ENCODE measurements at regions not wholly inside any gene's neighbourhood (a gene's known extent, or its start where the extent isn't known, plus 50 kb on each side); places are given as distances from the start of the nearest gene placed in this dataset.
"Not testable (repeated sequence)": the region's sequence is repeated elsewhere in the genome, so short reads cannot be mapped to it uniquely, and the experiment has no call there.

DNA sequence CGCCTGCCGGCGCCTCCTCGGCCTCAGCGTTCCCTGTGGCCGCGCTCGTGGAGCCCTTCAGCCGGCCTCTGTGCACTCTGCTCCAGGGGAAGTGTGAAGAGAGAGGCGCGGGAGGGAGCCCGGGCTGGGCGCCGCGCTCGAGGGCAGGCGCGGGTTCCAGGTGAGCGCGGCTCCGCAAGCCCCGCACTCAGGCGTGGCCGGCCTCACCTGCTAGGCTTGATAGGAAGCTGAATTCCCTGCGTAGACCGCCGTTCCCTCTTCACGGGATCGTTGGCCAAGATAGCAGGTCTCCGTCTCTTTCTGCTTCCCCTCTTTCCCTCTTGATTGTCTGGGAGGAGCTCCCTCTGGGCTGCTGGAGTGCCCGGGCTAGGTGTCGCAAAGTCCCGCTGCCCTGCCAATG, 89.7 kb downstream of the ASCL4 start:
- Histone ChIP-seq H3K4me3 (ENCODE audit: low read length) (no peak overlapping the region), H3K9me3 (ENCODE audit: insufficient read depth, low read length) (no peaks in the 10 kb centered on the region), H4K20me1 (ENCODE audit: insufficient read depth, low read length) (no peaks in the 10 kb centered on the region), H3K27ac (ENCODE audit: low read length) (no peak overlapping the region), H3K36me3 (replicated peaks; ENCODE audit: low read depth, low read length) (no peaks in the 10 kb centered on the region), H3K4me1 (ENCODE audit: low read length) (no peaks in the 10 kb centered on the region), H3K27me3 (ENCODE audit: low read depth, low read length) (peaks cover 20% of the 10 kb centered on the region), H3K4me2 (ENCODE audit: low read length) (no peak overlapping the region), H3K9ac (ENCODE audit: low read length) (no peak overlapping the region), H3K79me2 (ENCODE audit: low read length) (no peaks in the 10 kb centered on the region), H2AFZ (ENCODE audit: low read depth, low read length) (no peak overlapping the region)
- TF ChIP-seq CTCF (IDR thresholded peaks at IDR 0.05; ENCODE audit: low read depth, low read length), result no peak
- no peak for TF ChIP-seq EZH2phosphoT487 (IDR thresholded peaks at IDR 0.05; ENCODE audit: low read depth)

DNA sequence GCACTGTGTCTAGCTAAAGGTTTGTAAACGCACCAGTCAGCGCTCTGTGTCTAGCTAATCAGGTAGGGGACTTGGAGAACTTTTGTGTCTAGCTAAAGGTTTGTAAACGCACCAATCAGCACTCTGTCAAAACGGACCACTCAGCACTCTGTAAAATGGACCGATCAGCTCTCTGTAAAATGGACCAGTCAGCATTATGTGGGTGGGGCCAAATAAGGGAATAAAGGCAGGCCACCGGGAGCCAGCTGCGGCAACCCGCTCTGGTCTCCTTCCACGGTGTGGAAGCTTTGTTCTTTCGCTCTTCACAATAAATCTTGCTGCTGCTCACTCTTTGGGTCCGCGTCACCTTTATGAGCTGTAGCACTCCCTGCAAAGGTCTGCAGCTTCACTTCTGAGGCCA, 90.2 kb downstream of the ASCL4 start:
- not testable (repeated sequence) for H3K79me2 ChIP-seq (ENCODE audit: low read length); H3K9me3 ChIP-seq (ENCODE audit: insufficient read depth, low read length); H3K27ac ChIP-seq (ENCODE audit: low read length); H3K4me3 ChIP-seq (ENCODE audit: low read length); H3K4me1 ChIP-seq (ENCODE audit: low read length); H2AFZ ChIP-seq (ENCODE audit: low read depth, low read length); H3K4me2 ChIP-seq (ENCODE audit: low read length); H4K20me1 ChIP-seq (ENCODE audit: insufficient read depth, low read length); H3K9ac ChIP-seq (ENCODE audit: low read length); H3K36me3 ChIP-seq (replicated peaks; ENCODE audit: low read depth, low read length)
- peaks cover 21% of the 10 kb centered on the region for H3K27me3 ChIP-seq (ENCODE audit: low read depth, low read length)

- Histone ChIP-seq H3K4me3 (ENCODE audit: low read length) (peak overlapping the region; percentile 65), H4K20me1 (ENCODE audit: insufficient read depth, low read length) (no peaks in the 10 kb centered on the region), H3K79me2 (ENCODE audit: low read length) (no peaks in the 10 kb centered on the region), H3K27ac (ENCODE audit: low read length) (no peak overlapping the region), H3K36me3 (replicated peaks; ENCODE audit: low read depth, low read length) (no peaks in the 10 kb centered on the region), H2AFZ (ENCODE audit: low read depth, low read length) (no peak overlapping the region), H3K27me3 (ENCODE audit: low read depth, low read length) (peaks cover 36% of the 10 kb centered on the region), H3K4me2 (ENCODE audit: low read length) (peak overlapping the region; percentile 69), H3K9ac (ENCODE audit: low read length) (no peak overlapping the region), H3K4me1 (ENCODE audit: low read length) (peaks cover 28% of the 10 kb centered on the region), H3K9me3 (ENCODE audit: insufficient read depth, low read length) (no peaks in the 10 kb centered on the region)
- TF ChIP-seq EZH2phosphoT487 (IDR thresholded peaks at IDR 0.05; ENCODE audit: low read depth), result no peak
- peak; percentile 55 for TF ChIP-seq CTCF (IDR thresholded peaks at IDR 0.05; ENCODE audit: low read depth, low read length)
These were observed 98.7 kb downstream of the ASCL4 start for GRCh38 chr12:107873223-107873622.

DNA sequence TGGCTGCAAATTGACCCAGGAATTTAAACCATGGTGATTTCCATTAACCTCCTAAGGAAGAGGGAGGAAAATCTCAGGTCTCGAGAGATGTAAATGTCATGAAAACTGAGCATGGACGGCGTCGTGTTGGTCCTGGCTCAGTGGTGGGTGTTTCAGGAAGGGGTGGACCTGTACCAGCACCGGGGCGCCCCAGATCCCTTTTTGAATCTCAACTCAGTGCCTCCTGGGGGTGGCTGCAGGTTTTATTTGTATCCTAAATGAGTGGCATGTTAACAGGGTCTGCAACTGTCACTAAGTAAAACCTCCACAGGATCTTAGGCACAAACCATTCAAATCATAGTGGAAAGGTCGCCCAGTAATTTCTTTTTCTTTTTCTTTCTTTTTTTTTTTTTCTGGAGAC, 101.3 kb downstream of the ASCL4 start:
- Histone ChIP-seq H3K4me1 (ENCODE audit: low read length) (peaks cover 29% of the 10 kb centered on the region), H3K36me3 (replicated peaks; ENCODE audit: low read depth, low read length) (no peaks in the 10 kb centered on the region), H3K4me2 (ENCODE audit: low read length) (no peak overlapping the region), H3K4me3 (ENCODE audit: low read length) (no peak overlapping the region), H3K9ac (ENCODE audit: low read length) (no peak overlapping the region), H3K27ac (ENCODE audit: low read length) (no peak overlapping the region), H3K79me2 (ENCODE audit: low read length) (no peaks in the 10 kb centered on the region), H4K20me1 (ENCODE audit: insufficient read depth, low read length) (no peaks in the 10 kb centered on the region), H3K27me3 (ENCODE audit: low read depth, low read length) (peaks cover 24% of the 10 kb centered on the region), H2AFZ (ENCODE audit: low read depth, low read length) (no peak overlapping the region), H3K9me3 (ENCODE audit: insufficient read depth, low read length) (no peaks in the 10 kb centered on the region)
- no peak for TF ChIP-seq CTCF (IDR thresholded peaks at IDR 0.05; ENCODE audit: low read depth, low read length)
- no peak for TF ChIP-seq EZH2phosphoT487 (IDR thresholded peaks at IDR 0.05; ENCODE audit: low read depth)
